Transverse colon (tissue), 4 donors: ENCODE measurements at regions not wholly inside any gene's neighbourhood (a gene's known extent, or its start where the extent isn't known, plus 50 kb on each side); places are given as distances from the start of the nearest gene placed in this dataset.

ENCODE experiments used
- DNase-seq: peaks from one replicate; pipeline ENCODE4 v3.0.0-alpha.2; 2019
- H3K27ac ChIP-seq, 4 donors: fragments of 200-600 bp; sonication (generic); 2 replicates each; pipeline ENCODE4 v1.5.1; 2016 to 2018; ENCODE audit warnings: inconsistent platforms in 4 of 4
- H3K27me3 ChIP-seq: fragments of 200-600 bp; sonication (generic); 2 replicates; pipeline ENCODE4 v1.5.1; 2017; ENCODE audit warnings: inconsistent platforms
- H3K36me3 ChIP-seq, 4 donors: fragments of 200-600 bp; sonication (generic); 2 replicates each; pipeline ENCODE4 v1.5.1; 2017 to 2019; ENCODE audit warnings: inconsistent platforms in 4 of 4
- H3K4me1 ChIP-seq, 4 donors: fragments of 200-600 bp; sonication (generic); 2 replicates each; pipeline ENCODE4 v1.5.1; 2017 to 2020; ENCODE audit warnings: inconsistent platforms in 4 of 4
- H3K4me3 ChIP-seq, 4 donors: fragments of 200-600 bp; sonication (generic); 1 replicate in 1 of 4; 2 replicates in 3 of 4; pipeline versions ENCODE4 v1.5.1 to v1.6.1; 2017 to 2019; ENCODE audit warnings: inconsistent platforms in 4 of 4
- H3K9me3 ChIP-seq, 2 donors: fragments of 200-600 bp; sonication (generic); 2 replicates each; pipeline ENCODE4 v1.5.1; 2017 to 2019; ENCODE audit warnings: inconsistent platforms in 2 of 2
- CTCF ChIP-seq, 5 experiments: fragments of 200-600 bp in 3 of 5; fragments of 450-650 bp in 2 of 5; sonication (generic) in 3 of 5; IDR thresholded peaks; 1 replicate in 2 of 5; 2 replicates in 3 of 5; pipeline ENCODE4 v1.5.1; 2016 to 2017; ENCODE audit warnings: antibody characterized with exemption in 5 of 5, inconsistent platforms in 3 of 5, mild to moderate bottlenecking in 2 of 5, moderate library complexity in 1 of 5
- EP300 ChIP-seq: sonication (generic); formaldehyde crosslinking; IDR thresholded peaks from one replicate; pipeline ENCODE4 v1.6.1; 2017; ENCODE audit warnings: antibody characterized with exemption, low read depth
- POLR2A ChIP-seq: fragments of 450-650 bp; IDR thresholded peaks from one replicate; pipeline ENCODE4 v1.6.1; 2016; ENCODE audit warnings: antibody characterized with exemption, mild to moderate bottlenecking, moderate library complexity
- POLR2AphosphoS5 ChIP-seq, 3 donors: sonication (generic); formaldehyde crosslinking; IDR thresholded peaks; one replicate each; pipeline ENCODE4 v1.6.1; 2016; ENCODE audit warnings: antibody characterized with exemption in 3 of 3
- WGBS, 2 donors: methylation state at CpG; one replicate each; pipeline ENCODE4 v1.1.5; 2018; ENCODE audit warnings: low coverage in 1 of 2; 5-methylcytosine and 5-hydroxymethylcytosine counted together
- in situ Hi-C, 4 donors: fragments of 200-750 bp; cut with MboI; loops; one replicate each; pipeline versions ENCODE4 v1.15.0 to v1.15.1; 2017; ENCODE audit warnings: low sequenced_read_pairs in 3 of 4, low pct_ligation_motif_present in 1 of 4, low pct_unique_long_range_greater_than_20kb in 1 of 4
- intact Hi-C: fragments of 100-400 bp; cut with DNase I; formaldehyde crosslinking; loops from one replicate; pipeline ENCODE4 v1.15.1; 2023; ENCODE audit warnings: low total_unique reads

DNA sequence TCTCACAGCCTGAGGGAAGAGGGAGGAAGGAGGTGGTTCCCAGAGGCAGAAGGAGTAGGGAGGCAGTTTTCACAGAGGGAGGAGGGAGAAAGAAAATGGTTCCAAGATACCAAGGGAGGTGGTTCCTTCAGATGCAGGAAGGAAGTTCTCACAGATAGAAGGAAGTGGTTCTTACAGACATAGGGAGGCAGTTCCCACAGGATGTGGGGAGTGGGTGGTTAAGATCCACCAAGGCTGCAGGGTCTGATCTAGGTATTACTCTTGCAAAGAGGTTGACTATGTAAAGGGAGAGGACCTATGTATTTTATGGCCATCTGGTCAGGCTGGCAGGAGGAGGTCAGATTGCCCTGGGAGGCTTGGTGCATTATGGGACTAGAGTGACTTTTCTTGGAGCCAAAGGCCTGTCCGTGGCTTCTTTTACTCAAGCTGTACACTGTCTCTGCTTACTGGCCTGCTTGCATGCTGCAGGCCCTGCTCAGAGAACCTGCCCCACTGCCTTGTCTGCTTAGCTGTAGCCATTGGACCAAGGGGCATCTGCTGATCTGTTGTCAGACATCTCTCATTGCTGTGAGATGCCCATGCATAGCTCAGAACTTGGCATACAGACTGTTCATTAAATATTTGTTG is 283.7 kb downstream of the DHX35 start:
- 83% methylated on average over 1 of the region's 1 CpG; no CpG with 5 or more reads in 1 of the 2 donors for WGBS, 2 donors
- in situ Hi-C loops (no loop called here), intact Hi-C loops (no loop called here)
- H3K27me3 ChIP-seq: no peaks in the 10 kb centered on the region
- peaks cover 4 to 5% of the 10 kb centered on the region in 2 donors for H3K9me3 ChIP-seq
- H3K27ac ChIP-seq: no peak overlapping the region
- no peak overlapping the region for H3K4me3 ChIP-seq
- no peaks in the 10 kb centered on the region for H3K36me3 ChIP-seq
- H3K4me1 ChIP-seq: no peaks in the 10 kb centered on the region
- TF ChIP-seq CTCF (IDR thresholded peaks at IDR 0.05) (no peak), EP300 (no peak), POLR2A (no peak), POLR2AphosphoS5 (IDR thresholded peaks at IDR 0.05) (no peak)
- no peak for DNase-seq

- no peak for DNase-seq
- H3K4me3 ChIP-seq: no peak overlapping the region
- 56% methylated on average over 1 of the region's 1 CpG; no CpG with 5 or more reads in 1 of the 2 donors for WGBS, 2 donors
- H3K27ac ChIP-seq: no peak overlapping the region
- intact Hi-C loops: no loop called here
- no peaks in the 10 kb centered on the region for H3K36me3 ChIP-seq
- H3K4me1 ChIP-seq: no peaks in the 10 kb centered on the region
- no peak for TF ChIP-seq EP300
- TF ChIP-seq CTCF (IDR thresholded peaks at IDR 0.05): no peak
- no peak for TF ChIP-seq POLR2AphosphoS5 (IDR thresholded peaks at IDR 0.05)
- TF ChIP-seq POLR2A: no peak
- in situ Hi-C loops: no loop called here
- H3K27me3 ChIP-seq: no peaks in the 10 kb centered on the region
- peaks cover 4 to 5% of the 10 kb centered on the region in 2 donors for H3K9me3 ChIP-seq
Measured at GRCh38 chr20:39243962-39244361, 281.8 kb downstream of the DHX35 start.

DNA sequence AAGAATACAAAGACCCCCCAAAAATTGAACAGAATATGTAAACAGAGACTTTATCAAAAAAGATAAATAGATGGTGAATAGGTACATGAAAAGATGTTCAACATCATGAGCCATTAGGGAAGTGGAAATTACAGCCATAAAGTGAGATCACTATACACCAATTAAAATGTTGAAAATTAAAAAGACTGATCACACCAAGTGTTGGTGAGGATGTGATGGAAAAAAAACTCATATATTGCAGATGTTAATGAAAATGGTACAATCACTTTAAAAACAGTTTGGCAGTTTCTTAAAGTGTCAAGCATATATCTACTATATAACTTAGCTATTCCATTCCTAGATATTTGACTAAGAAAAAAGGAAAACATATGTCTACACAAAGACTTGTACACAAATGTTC is 280.5 kb downstream of the DHX35 start:
- no peak overlapping the region for H3K4me3 ChIP-seq
- no peaks in the 10 kb centered on the region for H3K4me1 ChIP-seq
- H3K27me3 ChIP-seq: no peaks in the 10 kb centered on the region
- no peak for TF ChIP-seq POLR2A
- TF ChIP-seq EP300: no peak
- no peak for TF ChIP-seq POLR2AphosphoS5 (IDR thresholded peaks at IDR 0.05)
- no peaks in the 10 kb centered on the region for H3K36me3 ChIP-seq
- H3K9me3 ChIP-seq: peaks cover 4 to 5% of the 10 kb centered on the region in 2 donors
- H3K27ac ChIP-seq: no peak overlapping the region
- intact Hi-C loops: no loop called here
- in situ Hi-C loops: no loop called here
- DNase-seq: no peak

- intact Hi-C loops (no loop called here), in situ Hi-C loops (no loop called here)
- no peak overlapping the region for H3K27ac ChIP-seq
- 53 to 57% methylated on average over 6 to 7 of the region's 7 CpGs for WGBS, 2 donors
- H3K4me1 ChIP-seq: no peaks in the 10 kb centered on the region
- no peak overlapping the region for H3K4me3 ChIP-seq
- TF ChIP-seq POLR2A: no peak
- TF ChIP-seq POLR2AphosphoS5 (IDR thresholded peaks at IDR 0.05): no peak
- TF ChIP-seq CTCF (IDR thresholded peaks at IDR 0.05): no peak
- TF ChIP-seq EP300: no peak
- H3K9me3 ChIP-seq: no peaks in the 10 kb centered on the region
- H3K27me3 ChIP-seq: no peaks in the 10 kb centered on the region
- no peak for DNase-seq
- H3K36me3 ChIP-seq: no peaks in the 10 kb centered on the region
Measured at GRCh38 chr20:39234520-39235095, 272.5 kb downstream of the DHX35 start.
